ENCODE measurements at regions not wholly inside any gene's neighbourhood (a gene's known extent, or its start where the extent isn't known, plus 50 kb on each side); places are given as distances from the start of the nearest gene placed in this dataset.
"Not testable (repeated sequence)": the region's sequence is repeated elsewhere in the genome, so short reads cannot be mapped to it uniquely, and the experiment has no call there.

DNA sequence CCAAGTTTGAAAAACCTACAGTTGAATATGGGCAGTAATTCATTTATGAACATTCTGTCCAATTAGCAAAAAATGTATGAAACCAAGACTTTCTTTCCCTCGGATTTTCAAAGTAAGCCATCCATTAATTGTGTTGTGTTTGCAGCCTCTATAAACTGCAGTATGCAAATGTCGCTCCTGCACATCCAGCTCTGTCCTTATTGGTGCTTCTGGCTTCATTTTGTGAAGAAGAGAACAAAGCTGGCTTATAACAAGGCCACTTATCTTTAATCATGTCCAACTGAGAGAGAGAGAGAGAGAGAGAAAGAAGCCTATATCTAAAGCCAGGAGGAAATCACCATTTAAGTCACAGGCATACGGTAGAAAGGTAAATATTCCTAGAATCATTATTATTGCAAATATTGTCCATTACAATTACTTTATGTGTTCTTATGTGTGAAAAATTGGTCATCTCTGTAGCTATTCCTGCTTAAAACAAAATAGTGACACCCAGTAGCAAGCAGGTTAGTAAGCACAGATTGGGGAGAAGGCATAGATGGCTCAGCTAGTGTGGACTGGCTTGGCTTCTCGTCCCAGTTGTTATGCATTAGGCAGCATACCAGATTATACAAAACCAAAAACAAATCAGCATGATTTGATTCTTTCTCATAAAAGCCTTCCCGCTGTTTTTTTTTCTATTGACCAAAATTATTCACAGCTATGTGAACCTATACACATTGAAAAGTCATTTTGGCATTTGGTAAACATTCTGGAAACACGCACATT lies 726.4 kb upstream of the SOX11 start:
- Histone ChIP-seq H2AFZ (ENCODE audit: low read depth, low read length) (no peak overlapping the region), H3K4me3 (ENCODE audit: low read length) (no peak overlapping the region), H3K27me3 (ENCODE audit: insufficient read depth, low read length) (no peaks in the 10 kb centered on the region), H3K36me3 (ENCODE audit: insufficient read depth, low read length) (no peaks in the 10 kb centered on the region), H3K9me3 (ENCODE audit: low read length) (no peaks in the 10 kb centered on the region), H3K4me1 (ENCODE audit: insufficient read depth, low read length) (peaks cover 22% of the 10 kb centered on the region)

DNA sequence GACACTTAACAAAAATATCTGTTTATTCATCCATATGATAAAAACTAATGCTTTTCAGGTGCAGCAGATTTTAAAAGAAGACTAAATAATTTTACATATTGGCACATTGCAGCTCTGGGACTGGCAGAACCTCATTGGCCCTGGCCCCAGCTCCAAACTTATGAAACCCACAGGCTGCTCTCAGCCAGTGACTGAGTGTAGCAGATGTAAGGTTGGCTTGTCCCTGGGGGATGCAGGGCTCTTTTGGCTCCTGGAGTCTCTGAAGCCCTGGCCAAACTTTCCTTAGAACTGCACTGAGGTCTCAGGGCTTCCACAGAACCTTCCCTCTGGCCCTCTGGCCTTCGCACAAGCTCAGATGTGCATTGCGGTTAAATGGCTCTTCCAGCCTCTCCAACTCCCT lies 725.0 kb upstream of the SOX11 start:
- Histone ChIP-seq H3K4me3 (ENCODE audit: low read length) (no peak overlapping the region), H3K27me3 (ENCODE audit: insufficient read depth, low read length) (no peaks in the 10 kb centered on the region), H3K9me3 (ENCODE audit: low read length) (no peaks in the 10 kb centered on the region), H3K36me3 (ENCODE audit: insufficient read depth, low read length) (no peaks in the 10 kb centered on the region), H3K4me1 (ENCODE audit: insufficient read depth, low read length) (peaks cover 22% of the 10 kb centered on the region), H2AFZ (ENCODE audit: low read depth, low read length) (no peak overlapping the region)

- H3K9me3 ChIP-seq (ENCODE audit: low read length): no peaks in the 10 kb centered on the region
- H2AFZ ChIP-seq (ENCODE audit: low read depth, low read length): no peak overlapping the region
- H3K4me3 ChIP-seq (ENCODE audit: low read length): no peak overlapping the region
- H3K36me3 ChIP-seq (ENCODE audit: insufficient read depth, low read length): no peaks in the 10 kb centered on the region
- H3K4me1 ChIP-seq (ENCODE audit: insufficient read depth, low read length): no peaks in the 10 kb centered on the region
- no peaks in the 10 kb centered on the region for H3K27me3 ChIP-seq (ENCODE audit: insufficient read depth, low read length)
Measured at GRCh38 chr2:4972472-4972871, 719.7 kb upstream of the SOX11 start.

GRCh38 chr2:4973354-4973753 lies 718.8 kb upstream of the SOX11 start:
- Histone ChIP-seq H3K9me3 (ENCODE audit: low read length) (no peaks in the 10 kb centered on the region), H3K27me3 (ENCODE audit: insufficient read depth, low read length) (no peaks in the 10 kb centered on the region), H2AFZ (ENCODE audit: low read depth, low read length) (no peak overlapping the region), H3K36me3 (ENCODE audit: insufficient read depth, low read length) (no peaks in the 10 kb centered on the region), H3K4me3 (ENCODE audit: low read length) (no peak overlapping the region), H3K4me1 (ENCODE audit: insufficient read depth, low read length) (no peaks in the 10 kb centered on the region)

- Histone ChIP-seq H3K27me3 (ENCODE audit: insufficient read depth, low read length) (no peaks in the 10 kb centered on the region), H3K4me1 (ENCODE audit: insufficient read depth, low read length) (no peaks in the 10 kb centered on the region), H3K4me3 (ENCODE audit: low read length) (no peak overlapping the region), H2AFZ (ENCODE audit: low read depth, low read length) (no peak overlapping the region), H3K9me3 (ENCODE audit: low read length) (no peaks in the 10 kb centered on the region), H3K36me3 (ENCODE audit: insufficient read depth, low read length) (no peaks in the 10 kb centered on the region)
Measured at GRCh38 chr2:4973973-4974372, 718.2 kb upstream of the SOX11 start.

- H2AFZ ChIP-seq (ENCODE audit: low read depth, low read length): no peak overlapping the region
- H3K9me3 ChIP-seq (ENCODE audit: low read length): no peaks in the 10 kb centered on the region
- no peak overlapping the region for H3K4me3 ChIP-seq (ENCODE audit: low read length)
- H3K27me3 ChIP-seq (ENCODE audit: insufficient read depth, low read length): no peaks in the 10 kb centered on the region
- no peaks in the 10 kb centered on the region for H3K36me3 ChIP-seq (ENCODE audit: insufficient read depth, low read length)
- H3K4me1 ChIP-seq (ENCODE audit: insufficient read depth, low read length): no peaks in the 10 kb centered on the region
Measured at GRCh38 chr2:4976407-4976806, 715.8 kb upstream of the SOX11 start.

DNA sequence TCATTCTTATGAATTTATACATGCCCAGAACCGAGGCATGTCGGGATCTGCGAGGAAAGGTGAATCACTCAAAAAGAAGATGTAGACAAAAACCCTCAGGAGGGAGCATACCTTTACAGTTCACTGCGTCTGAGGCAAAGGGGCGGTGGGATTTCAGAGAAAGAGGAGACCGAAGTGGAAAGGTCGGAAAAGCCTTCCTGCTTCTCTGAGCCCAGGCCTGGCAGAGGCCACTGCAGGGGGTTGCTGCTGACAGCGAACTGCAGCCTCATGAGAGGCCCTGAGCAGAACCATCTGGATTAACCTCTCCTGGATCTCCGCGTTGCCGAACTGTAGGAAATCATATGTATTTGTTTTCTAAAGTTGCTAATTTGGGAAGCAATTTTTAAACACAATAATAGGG lies 713.1 kb upstream of the SOX11 start:
- H3K36me3 ChIP-seq (ENCODE audit: insufficient read depth, low read length): no peaks in the 10 kb centered on the region
- no peaks in the 10 kb centered on the region for H3K27me3 ChIP-seq (ENCODE audit: insufficient read depth, low read length)
- no peaks in the 10 kb centered on the region for H3K4me1 ChIP-seq (ENCODE audit: insufficient read depth, low read length)
- no peaks in the 10 kb centered on the region for H3K9me3 ChIP-seq (ENCODE audit: low read length)
- no peak overlapping the region for H2AFZ ChIP-seq (ENCODE audit: low read depth, low read length)
- H3K4me3 ChIP-seq (ENCODE audit: low read length): no peak overlapping the region

DNA sequence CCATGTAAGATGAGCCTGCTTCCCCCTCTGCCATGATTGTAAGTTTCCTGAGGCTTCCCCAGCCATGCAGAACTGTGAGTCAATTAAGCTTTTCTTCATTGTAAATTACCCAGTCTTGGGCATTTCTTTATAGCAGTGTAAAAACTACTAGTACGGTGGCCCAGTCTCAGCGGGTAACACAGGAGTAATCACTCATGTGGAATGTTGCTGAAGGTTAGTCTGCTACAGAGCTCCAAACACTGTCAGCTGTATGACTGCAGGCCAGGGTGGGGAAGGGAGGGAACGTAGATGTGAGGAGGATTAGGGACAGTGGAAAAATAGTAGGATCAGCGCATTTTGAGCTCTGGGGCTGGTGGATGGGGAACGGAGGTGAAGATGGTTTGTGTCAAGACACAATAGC lies 711.2 kb upstream of the SOX11 start:
- no peaks in the 10 kb centered on the region for H3K36me3 ChIP-seq (ENCODE audit: insufficient read depth, low read length)
- H3K27me3 ChIP-seq (ENCODE audit: insufficient read depth, low read length): no peaks in the 10 kb centered on the region
- no peak overlapping the region for H2AFZ ChIP-seq (ENCODE audit: low read depth, low read length)
- no peaks in the 10 kb centered on the region for H3K9me3 ChIP-seq (ENCODE audit: low read length)
- no peaks in the 10 kb centered on the region for H3K4me1 ChIP-seq (ENCODE audit: insufficient read depth, low read length)
- H3K4me3 ChIP-seq (ENCODE audit: low read length): no peak overlapping the region

DNA sequence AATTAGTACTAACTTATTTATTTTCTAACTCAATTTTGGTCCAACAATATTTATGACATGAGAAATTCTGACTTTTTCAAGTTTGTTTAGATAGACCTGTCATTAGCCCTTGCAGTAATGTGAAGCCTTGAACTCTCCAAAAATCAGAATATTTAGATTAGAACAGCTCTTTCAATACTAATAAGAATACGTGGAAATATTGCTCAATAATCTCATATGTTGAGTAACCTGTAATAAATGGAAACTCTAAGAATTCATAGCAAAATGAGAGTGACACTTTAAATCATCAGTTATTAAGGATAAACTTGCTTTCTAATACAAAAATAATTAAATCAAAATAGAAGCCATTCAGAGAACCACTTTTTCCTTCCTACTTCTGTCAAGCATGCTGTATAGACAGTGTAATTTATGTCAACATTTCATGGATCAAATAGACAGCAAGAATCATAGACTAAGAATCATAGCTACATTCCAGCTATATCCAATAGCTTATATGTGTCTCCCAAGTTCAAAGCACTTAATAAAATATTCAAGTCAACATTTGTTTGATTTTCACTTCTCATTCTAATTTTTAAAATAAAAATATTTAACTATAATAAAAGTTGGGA lies 710.3 kb upstream of the SOX11 start:
- Histone ChIP-seq H3K36me3 (ENCODE audit: insufficient read depth, low read length) (no peaks in the 10 kb centered on the region), H3K4me3 (ENCODE audit: low read length) (no peak overlapping the region), H3K4me1 (ENCODE audit: insufficient read depth, low read length) (no peaks in the 10 kb centered on the region), H3K27me3 (ENCODE audit: insufficient read depth, low read length) (no peaks in the 10 kb centered on the region), H2AFZ (ENCODE audit: low read depth, low read length) (no peak overlapping the region), H3K9me3 (ENCODE audit: low read length) (no peaks in the 10 kb centered on the region)

DNA sequence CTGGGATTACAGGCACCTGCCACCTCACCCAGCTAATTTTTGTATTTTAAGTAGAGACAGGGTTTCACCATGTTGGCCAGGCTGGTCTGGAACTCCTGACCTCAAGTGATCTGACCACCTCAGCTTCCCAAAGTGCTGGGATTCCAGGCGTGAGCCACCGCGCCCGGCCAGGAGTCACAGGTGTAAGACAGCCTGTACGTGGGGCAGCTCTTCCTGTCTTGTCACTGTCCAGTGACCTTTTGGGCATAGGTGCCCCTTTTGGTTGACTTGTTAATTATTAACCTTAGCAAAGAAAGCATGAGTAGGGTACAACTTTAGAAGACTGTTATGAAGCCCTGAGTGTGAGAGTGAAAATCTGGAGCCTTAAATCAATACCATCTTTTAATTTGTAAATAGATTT lies 703.7 kb upstream of the SOX11 start:
- H2AFZ ChIP-seq (ENCODE audit: low read depth, low read length); H3K36me3 ChIP-seq (ENCODE audit: insufficient read depth, low read length); H3K4me1 ChIP-seq (ENCODE audit: insufficient read depth, low read length); H3K9me3 ChIP-seq (ENCODE audit: low read length); H3K27me3 ChIP-seq (ENCODE audit: insufficient read depth, low read length); H3K4me3 ChIP-seq (ENCODE audit: low read length): not testable (repeated sequence)

DNA sequence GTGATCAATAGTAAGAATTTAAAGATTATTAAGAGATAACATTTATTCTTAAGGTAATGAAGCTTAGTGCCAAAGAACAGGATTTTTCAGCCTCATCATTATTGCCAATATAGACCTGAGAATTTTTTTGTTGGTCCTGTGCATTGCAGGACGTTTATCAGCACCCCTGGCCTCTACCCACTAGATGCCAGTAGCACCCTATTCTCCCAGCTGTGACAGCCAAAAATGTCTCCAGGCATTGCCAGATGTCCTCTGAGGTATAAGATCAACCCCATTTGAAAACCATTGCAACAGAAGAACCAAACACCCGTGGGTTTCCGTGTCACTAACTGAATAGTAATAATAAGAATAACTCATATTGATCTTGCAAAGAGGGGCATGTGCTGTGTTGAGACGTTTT lies 700.0 kb upstream of the SOX11 start:
- peaks cover 4% of the 10 kb centered on the region for H3K4me1 ChIP-seq (ENCODE audit: insufficient read depth, low read length)
- no peak overlapping the region for H2AFZ ChIP-seq (ENCODE audit: low read depth, low read length)
- no peaks in the 10 kb centered on the region for H3K9me3 ChIP-seq (ENCODE audit: low read length)
- H3K4me3 ChIP-seq (ENCODE audit: low read length): no peak overlapping the region
- no peaks in the 10 kb centered on the region for H3K27me3 ChIP-seq (ENCODE audit: insufficient read depth, low read length)
- H3K36me3 ChIP-seq (ENCODE audit: insufficient read depth, low read length): no peaks in the 10 kb centered on the region

GRCh38 chr2:4995466-4995865 lies 696.7 kb upstream of the SOX11 start:
- no peaks in the 10 kb centered on the region for H3K9me3 ChIP-seq (ENCODE audit: low read length)
- H2AFZ ChIP-seq (ENCODE audit: low read depth, low read length): no peak overlapping the region
- no peaks in the 10 kb centered on the region for H3K27me3 ChIP-seq (ENCODE audit: insufficient read depth, low read length)
- peaks cover 4% of the 10 kb centered on the region for H3K4me1 ChIP-seq (ENCODE audit: insufficient read depth, low read length)
- H3K36me3 ChIP-seq (ENCODE audit: insufficient read depth, low read length): no peaks in the 10 kb centered on the region
- H3K4me3 ChIP-seq (ENCODE audit: low read length): no peak overlapping the region

DNA sequence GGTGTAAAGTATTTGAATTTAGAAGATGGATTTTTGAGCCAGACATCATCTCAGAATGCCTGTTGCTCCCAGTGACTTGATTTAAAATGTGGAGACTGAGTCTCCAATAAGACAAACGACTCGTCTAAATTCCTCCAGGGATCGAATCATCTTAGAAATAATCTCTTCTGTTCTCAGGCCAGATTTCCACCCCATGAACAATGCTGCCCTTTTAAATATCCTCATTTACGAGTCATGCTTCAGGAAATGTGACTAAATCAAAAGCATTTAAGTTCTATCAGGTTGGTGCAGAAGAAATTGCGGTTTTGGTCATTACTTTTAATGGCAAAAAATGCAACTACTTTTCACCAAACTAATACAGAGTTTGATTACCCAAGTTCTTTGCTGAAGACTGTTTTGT lies 684.6 kb upstream of the SOX11 start:
- no peaks in the 10 kb centered on the region for H3K36me3 ChIP-seq (ENCODE audit: insufficient read depth, low read length)
- no peak overlapping the region for H3K4me3 ChIP-seq (ENCODE audit: low read length)
- H3K4me1 ChIP-seq (ENCODE audit: insufficient read depth, low read length): no peaks in the 10 kb centered on the region
- no peaks in the 10 kb centered on the region for H3K27me3 ChIP-seq (ENCODE audit: insufficient read depth, low read length)
- peaks cover 2% of the 10 kb centered on the region for H3K9me3 ChIP-seq (ENCODE audit: low read length)
- H2AFZ ChIP-seq (ENCODE audit: low read depth, low read length): no peak overlapping the region

DNA sequence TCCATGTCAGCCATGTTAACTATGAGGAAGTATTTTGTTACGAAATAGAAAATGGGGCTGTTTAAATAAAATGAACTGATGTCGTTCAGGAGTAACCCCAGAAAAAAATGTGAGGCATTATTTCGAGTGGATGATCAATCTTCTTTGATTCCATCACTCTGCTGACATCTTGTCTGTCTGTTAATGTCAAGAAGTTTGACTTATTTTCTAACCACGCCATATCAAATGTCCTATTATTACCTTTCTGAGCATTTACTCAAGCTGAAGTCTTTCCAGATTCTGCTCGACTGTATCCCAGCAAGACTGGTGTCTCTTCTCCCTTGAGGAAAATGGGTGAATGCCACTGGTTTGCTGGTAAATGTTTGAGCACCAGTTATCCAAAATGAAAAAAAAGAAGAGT lies 672.9 kb upstream of the SOX11 start:
- Histone ChIP-seq H3K9me3 (ENCODE audit: low read length) (no peaks in the 10 kb centered on the region), H3K4me1 (ENCODE audit: insufficient read depth, low read length) (no peaks in the 10 kb centered on the region), H3K36me3 (ENCODE audit: insufficient read depth, low read length) (no peaks in the 10 kb centered on the region), H2AFZ (ENCODE audit: low read depth, low read length) (no peak overlapping the region), H3K27me3 (ENCODE audit: insufficient read depth, low read length) (no peaks in the 10 kb centered on the region), H3K4me3 (ENCODE audit: low read length) (no peak overlapping the region)

All from neuron (in vitro differentiated cells).